NCI-H2171 treated with DMSO at 0.1 percent for 48 hours (cell line): ENCODE measurements at regions not wholly inside any gene's neighbourhood (a gene's known extent, or its start where the extent isn't known, plus 50 kb on each side); places are given as distances from the start of the nearest gene placed in this dataset.
A peak's percentile ranks its signal among the peaks of the same experiment; 100 is the strongest.
"Not testable (repeated sequence)": the region's sequence is repeated elsewhere in the genome, so short reads cannot be mapped to it uniquely, and the experiment has no call there.

Source experiments
- DNase-seq: peaks from one replicate; lab custom pipeline; 2025; lab: John Stamatoyannopoulos, UW

- DNase-seq = no peak
Measured at GRCh38 chr18:68429111-68429510, 285.8 kb downstream of the TMX3 start.

- no peak for DNase-seq
Measured at GRCh38 chr18:68428661-68429060, 286.2 kb downstream of the TMX3 start.

GRCh38 chr18:68427951-68428401 lies 286.9 kb downstream of the TMX3 start:
- peak; percentile 78 for DNase-seq

GRCh38 chr18:68426731-68427315 lies 288.1 kb downstream of the TMX3 start:
- DNase-seq = no peak

GRCh38 chr18:68418881-68419280 lies 296.0 kb downstream of the TMX3 start:
- DNase-seq = no peak

- DNase-seq = no peak
Measured at GRCh38 chr18:68418226-68418868, 296.6 kb downstream of the TMX3 start.

GRCh38 chr18:68417826-68418225 lies 297.1 kb downstream of the TMX3 start:
- DNase-seq = no peak

GRCh38 chr18:68417166-68417799 lies 297.6 kb downstream of the TMX3 start:
- no peak for DNase-seq

- DNase-seq = no peak
Measured at GRCh38 chr18:68414407-68414806, 300.5 kb downstream of the TMX3 start.

- no peak for DNase-seq
Measured at GRCh38 chr18:68409576-68409975, 305.3 kb downstream of the TMX3 start.

GRCh38 chr18:68406761-68407160 lies 308.1 kb downstream of the TMX3 start:
- DNase-seq = no peak

GRCh38 chr18:68402784-68403183 lies 312.1 kb downstream of the TMX3 start:
- no peak for DNase-seq

GRCh38 chr18:68400889-68401288 lies 314.0 kb downstream of the TMX3 start:
- DNase-seq = no peak

- no peak for DNase-seq
Measured at GRCh38 chr18:68399721-68400120, 315.2 kb downstream of the TMX3 start.

- no peak for DNase-seq
Measured at GRCh38 chr18:68397241-68398035, 317.5 kb downstream of the TMX3 start.

GRCh38 chr18:68394705-68395104 lies 320.2 kb downstream of the TMX3 start:
- DNase-seq = no peak

- no peak for DNase-seq
Measured at GRCh38 chr18:68391801-68392200, 323.1 kb downstream of the TMX3 start.

- DNase-seq = no peak
Measured at GRCh38 chr18:68387246-68387645, 327.7 kb downstream of the TMX3 start.

GRCh38 chr18:68383979-68384378 lies 330.9 kb downstream of the TMX3 start:
- DNase-seq = not testable (repeated sequence)

- DNase-seq = no peak
Measured at GRCh38 chr18:68376926-68377325, 338.0 kb downstream of the TMX3 start.

GRCh38 chr18:68362907-68363306 lies 352.0 kb downstream of the TMX3 start:
- DNase-seq = no peak

GRCh38 chr18:68355637-68356036 lies 359.3 kb downstream of the TMX3 start:
- DNase-seq = no peak

- no peak for DNase-seq
Measured at GRCh38 chr18:68354176-68354575, 360.7 kb downstream of the TMX3 start.
